GM12878 (cell line): ENCODE measurements at regions not wholly inside any gene's neighbourhood (a gene's known extent, or its start where the extent isn't known, plus 50 kb on each side); places are given as distances from the start of the nearest gene placed in this dataset.

Source experiments
- ATAC-seq: fragments of 200-7000 bp; cut with Tn5 transposase; 3 replicates; pipeline ENCODE4 v1.9.1; 2020; ENCODE audit warnings: mild to moderate bottlenecking, moderate library complexity
- BruUV-seq: library from RNA; stranded (reverse); fragments of 400-500 nt; replicated peaks from 2 replicates; lab custom pipeline; 2021; lab: Mats Ljungman, UMichigan
- CTCF ChIA-PET: fragments of 300-600 bp; sonication (Branson Sonifier 250); formaldehyde crosslinking; extraction: SDS; loops from one replicate; lab custom pipeline; 2021; ENCODE audit warnings: inconsistent platforms; lab: Yijun Ruan, JAX
- POLR2A ChIA-PET: fragments of 350-600 bp; formaldehyde crosslinking; extraction: SDS; loops from one replicate; lab custom pipeline; 2021; ENCODE audit warnings: inconsistent platforms; lab: Charles Lee
- RAD21 ChIA-PET: fragments of 300-600 bp; sonication (Branson Sonifier 250); formaldehyde crosslinking; loops from one replicate; lab custom pipeline; 2023; ENCODE audit warnings: antibody characterized with exemption; ENCODE audit not compliant: unreplicated experiment; lab: Charles Lee
- SMC1A ChIA-PET: fragments of 300-600 bp; sonication (Branson Sonifier 250); formaldehyde crosslinking; loops from one replicate; lab custom pipeline; 2023; ENCODE audit not compliant: unreplicated experiment, uncharacterized antibody; lab: Charles Lee
- DNase-seq: peaks from one replicate; pipeline ENCODE4 v3.0.0-alpha.2; 2011; ENCODE audit warnings: low read depth, low spot score
- FAIRE-seq: peaks from 3 replicates; lab custom pipeline; 2011; peaks lifted over from hg19 to GRCh38; lab: Jason Lieb, UNC
- H2AFZ ChIP-seq: 2 replicates; pipeline ENCODE4 v1.6.0; 2011; ENCODE audit warnings: low read depth, low read length, control low read depth; ENCODE audit not compliant: control insufficient read depth
- H3K27ac ChIP-seq: 2 replicates; pipeline ENCODE4 v1.5.1; 2011; ENCODE audit warnings: control low read depth; ENCODE audit not compliant: control insufficient read depth, insufficient read depth
- H3K27me3 ChIP-seq, 2 experiments: replicated peaks in 1 of 2; 2 replicates each; pipeline versions ENCODE4 v1.6.0 to v1.6.1; 2011; ENCODE audit warnings: low read length in 1 of 2; ENCODE audit not compliant: control insufficient read depth in 2 of 2, insufficient read depth in 2 of 2
- H3K36me3 ChIP-seq, 2 experiments: 2 replicates each; pipeline ENCODE4 v1.5.1; 2011; ENCODE audit warnings: low read length in 1 of 2; ENCODE audit not compliant: control insufficient read depth in 2 of 2, insufficient read depth in 2 of 2
- H3K4me1 ChIP-seq: 2 replicates; pipeline ENCODE4 v1.6.1; 2011; ENCODE audit warnings: mild to moderate bottlenecking, low read length, moderate library complexity, mixed read lengths; ENCODE audit not compliant: control insufficient read depth, insufficient read depth
- H3K4me2 ChIP-seq: 2 replicates; pipeline ENCODE4 v1.6.0; 2011; ENCODE audit warnings: control low read depth; ENCODE audit not compliant: control insufficient read depth, insufficient read depth
- H3K4me3 ChIP-seq: fragments of 200-600 bp; sonication (generic); 2 replicates; pipeline ENCODE4 v1.5.1; 2016
- H3K79me2 ChIP-seq: 2 replicates; pipeline ENCODE4 v1.6.0; 2011; ENCODE audit warnings: low read length; ENCODE audit not compliant: control insufficient read depth, insufficient read depth
- H3K9ac ChIP-seq: 2 replicates; pipeline ENCODE4 v1.8.0; 2011; ENCODE audit warnings: low read length, control low read depth, mixed read lengths; ENCODE audit not compliant: control insufficient read depth, insufficient read depth
- H3K9me3 ChIP-seq: replicated peaks from 3 replicates; pipeline ENCODE4 v1.5.1; 2011; ENCODE audit warnings: mild to moderate bottlenecking, low read length; ENCODE audit not compliant: control insufficient read depth, insufficient read depth
- H4K20me1 ChIP-seq: 2 replicates; pipeline ENCODE4 v1.6.0; 2011; ENCODE audit not compliant: control insufficient read depth, insufficient read depth
- ASH2L ChIP-seq: fragments of 300-600, 200-600 bp; sonication (generic); IDR thresholded peaks from 2 replicates; pipeline ENCODE4 v1.6.1; 2017; ENCODE audit warnings: low read depth, mild to moderate bottlenecking, borderline replicate concordance
- BACH1 ChIP-seq: fragments of 450-650 bp; IDR thresholded peaks from 2 replicates; pipeline ENCODE4 v1.6.1; 2017; ENCODE audit warnings: mild to moderate bottlenecking, borderline replicate concordance
- BCL11A ChIP-seq: IDR thresholded peaks from 2 replicates; pipeline ENCODE4 v1.6.1; 2011; ENCODE audit warnings: low read depth, low read length
- ETV6 ChIP-seq, 2 experiments: fragments of 450-650 bp in 1 of 2; IDR thresholded peaks in 1 of 2; conservative IDR thresholded peaks in 1 of 2; 2 replicates each; pipeline ENCODE4 v1.6.1; 2014; ENCODE audit warnings: antibody characterized with exemption in 1 of 2, borderline replicate concordance in 1 of 2, low read depth in 1 of 2, mild to moderate bottlenecking in 1 of 2, moderate library complexity in 1 of 2
- HDAC6 ChIP-seq: fragments of 200-600 bp; sonication (generic); IDR thresholded peaks from one replicate; pipeline ENCODE4 v1.8.0; 2017; ENCODE audit warnings: antibody characterized with exemption; ENCODE audit not compliant: unreplicated experiment
- KDM1A ChIP-seq: fragments of 200-600 bp; sonication (generic); IDR thresholded peaks from 2 replicates; pipeline ENCODE4 v1.6.1; 2016; ENCODE audit warnings: borderline replicate concordance
- NRF1 ChIP-seq: conservative IDR thresholded peaks from 2 replicates; pipeline ENCODE4 v1.6.1; 2011; ENCODE audit warnings: mild to moderate bottlenecking, low read depth, low read length, improper control_type of control experiment
- POLR2AphosphoS2 ChIP-seq: IDR thresholded peaks from 2 replicates; pipeline ENCODE4 v1.6.1; 2011; ENCODE audit warnings: low read depth, mild to moderate bottlenecking, low read length, improper control_type of control experiment, moderate library complexity
- POU2F2 ChIP-seq: IDR thresholded peaks from 3 replicates; pipeline ENCODE4 v1.6.1; 2011; ENCODE audit warnings: low read depth, mild to moderate bottlenecking, low read length, borderline replicate concordance
- SMAD1 ChIP-seq: fragments of 450-650 bp; IDR thresholded peaks from 2 replicates; pipeline ENCODE4 v1.6.1; 2018; ENCODE audit warnings: mild to moderate bottlenecking, low read depth; ENCODE audit not compliant: partially characterized antibody
- SMARCA5 ChIP-seq: fragments of 450-650 bp; IDR thresholded peaks from 2 replicates; pipeline ENCODE4 v1.6.1; 2017; ENCODE audit warnings: mild to moderate bottlenecking
- STAT3 ChIP-seq: IDR thresholded peaks from 2 replicates; pipeline ENCODE4 v1.6.1; 2011; ENCODE audit warnings: low read depth, low read length, improper control_type of control experiment
- TCF12 ChIP-seq: IDR thresholded peaks from 2 replicates; pipeline ENCODE4 v1.6.1; 2011; ENCODE audit warnings: low read depth, mild to moderate bottlenecking, low read length
- YBX1 ChIP-seq: fragments of 450-650 bp; IDR thresholded peaks from 2 replicates; pipeline ENCODE4 v1.6.1; 2016; ENCODE audit warnings: antibody characterized with exemption
- WGBS: methylation state at CpG from one replicate; pipeline ENCODE4 v1.1.6; 2016; ENCODE audit warnings: low lambda C conversion rate; ENCODE audit not compliant: insufficient replicate concordance, insufficient coverage; ENCODE audit errors: missing lambda C conversion rate; 5-methylcytosine and 5-hydroxymethylcytosine counted together
- in situ Hi-C: fragments of 300-500 bp; cut with MboI; formaldehyde crosslinking; loops from 9 replicates; pipeline ENCODE4 v1.14.3; 2018; ENCODE audit warnings: mixed read lengths
- intact Hi-C: fragments of 100-400 bp; cut with micrococcal nuclease; formaldehyde crosslinking; loops from one replicate; pipeline ENCODE4 v1.14.2; 2022; ENCODE audit not compliant: unreplicated experiment
- TF ChIP-seq, protein P1 (sequence below): fragments of 450-650 bp; IDR thresholded peaks from 2 replicates; pipeline ENCODE4 v1.6.1; 2018; ENCODE audit warnings: mild to moderate bottlenecking, low read depth, moderate library complexity; ENCODE audit not compliant: partially characterized antibody
- TF ChIP-seq, protein P2 (sequence below): fragments of 450-650 bp; IDR thresholded peaks from 2 replicates; pipeline ENCODE4 v1.6.1; 2017; ENCODE audit warnings: mild to moderate bottlenecking, moderate library complexity
- TF ChIP-seq, protein P3 (sequence below): IDR thresholded peaks from 2 replicates; pipeline ENCODE4 v1.6.1; 2012; ENCODE audit warnings: low read depth, low read length, improper control_type of control experiment

DNA sequence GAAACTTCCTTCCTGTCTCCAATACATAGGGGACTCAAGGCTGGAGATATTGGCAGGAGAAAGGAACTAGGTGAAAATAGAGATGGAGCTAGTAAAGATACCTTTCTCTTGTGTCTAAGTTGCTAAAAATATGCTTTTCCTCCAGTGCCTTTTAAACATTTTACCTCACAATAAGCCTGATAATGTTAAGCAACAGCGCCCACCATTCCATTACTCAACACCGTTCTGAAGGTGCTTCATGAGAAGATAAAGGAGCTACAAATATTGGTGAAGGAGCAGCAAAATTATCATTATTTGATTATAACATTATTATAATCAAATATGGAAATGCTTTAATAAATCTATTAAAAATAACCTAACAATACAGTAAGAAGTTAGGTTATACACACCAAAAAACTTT, 83.6 kb upstream of the BARX2 start (continued):
- TF ChIP-seq POLR2AphosphoS2: no peak

DNA sequence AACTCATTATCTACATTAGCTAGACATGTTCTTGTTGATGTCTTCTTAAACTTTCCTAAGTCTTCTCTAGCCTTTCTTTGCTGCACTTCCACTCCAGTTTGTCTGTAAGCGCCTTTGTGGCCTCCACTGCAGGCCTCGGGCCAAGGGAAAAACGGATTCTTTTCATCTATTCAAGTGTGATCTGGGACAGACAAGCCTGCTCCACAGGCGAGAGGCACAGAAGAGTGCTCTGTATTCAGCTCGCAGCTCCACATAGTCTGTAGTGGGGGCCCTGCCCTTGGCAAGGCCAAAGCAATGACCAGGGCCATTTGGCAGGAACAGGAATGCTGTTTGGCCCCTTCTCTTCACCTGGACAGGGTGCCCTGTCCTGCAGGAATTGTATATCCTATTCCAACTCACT, 84.1 kb upstream of the BARX2 start:
- CTCF ChIA-PET: no interaction called here
- ATAC-seq: no peak
- Histone ChIP-seq H4K20me1 (no peaks in the 10 kb centered on the region), H3K9me3 (no peaks in the 10 kb centered on the region), H3K36me3 (no peaks in the 10 kb centered on the region), H3K9ac (no peak overlapping the region), H3K27ac (no peak overlapping the region), H3K79me2 (no peaks in the 10 kb centered on the region), H2AFZ (no peak overlapping the region), H3K4me2 (no peak overlapping the region), H3K4me3 (no peak overlapping the region), H3K4me1 (no peaks in the 10 kb centered on the region), H3K27me3 (no peaks in the 10 kb centered on the region)
- WGBS: 2% methylated on average over 5 of the region's 5 CpGs
- RAD21 ChIA-PET: no interaction called here
- in situ Hi-C loops (no loop called here), intact Hi-C loops (no loop called here)
- no TSS peak for BruUV-seq
- SMC1A ChIA-PET: no interaction called here
- no peak for DNase-seq
- POLR2A ChIA-PET: no interaction called here
- FAIRE-seq: no peak
- TF ChIP-seq SMAD1 (no peak), POU2F2 (no peak), BACH1 (no peak), HDAC6 (no peak), BCL11A (no peak), SMARCA5 (no peak), TCF12 (no peak), YBX1 (no peak), KDM1A (no peak), ASH2L (no peak), ETV6 (conservative IDR thresholded peaks at IDR 0.05 in 1 of 2, IDR thresholded peaks at IDR 0.05 in 1 of 2; ENCODE audit: borderline replicate concordance in 1 of 2, low read depth in 1 of 2) (no peak), STAT3 (no peak), NRF1 (no peak)
- TF ChIP-seq, protein P1, sequence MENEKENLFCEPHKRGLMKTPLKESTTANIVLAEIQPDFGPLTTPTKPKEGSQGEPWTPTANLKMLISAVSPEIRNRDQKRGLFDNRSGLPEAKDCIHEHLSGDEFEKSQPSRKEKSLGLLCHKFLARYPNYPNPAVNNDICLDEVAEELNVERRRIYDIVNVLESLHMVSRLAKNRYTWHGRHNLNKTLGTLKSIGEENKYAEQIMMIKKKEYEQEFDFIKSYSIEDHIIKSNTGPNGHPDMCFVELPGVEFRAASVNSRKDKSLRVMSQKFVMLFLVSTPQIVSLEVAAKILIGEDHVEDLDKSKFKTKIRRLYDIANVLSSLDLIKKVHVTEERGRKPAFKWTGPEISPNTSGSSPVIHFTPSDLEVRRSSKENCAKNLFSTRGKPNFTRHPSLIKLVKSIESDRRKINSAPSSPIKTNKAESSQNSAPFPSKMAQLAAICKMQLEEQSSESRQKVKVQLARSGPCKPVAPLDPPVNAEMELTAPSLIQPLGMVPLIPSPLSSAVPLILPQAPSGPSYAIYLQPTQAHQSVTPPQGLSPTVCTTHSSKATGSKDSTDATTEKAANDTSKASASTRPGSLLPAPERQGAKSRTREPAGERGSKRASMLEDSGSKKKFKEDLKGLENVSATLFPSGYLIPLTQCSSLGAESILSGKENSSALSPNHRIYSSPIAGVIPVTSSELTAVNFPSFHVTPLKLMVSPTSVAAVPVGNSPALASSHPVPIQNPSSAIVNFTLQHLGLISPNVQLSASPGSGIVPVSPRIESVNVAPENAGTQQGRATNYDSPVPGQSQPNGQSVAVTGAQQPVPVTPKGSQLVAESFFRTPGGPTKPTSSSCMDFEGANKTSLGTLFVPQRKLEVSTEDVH: no peak
- TF ChIP-seq, protein P2, sequence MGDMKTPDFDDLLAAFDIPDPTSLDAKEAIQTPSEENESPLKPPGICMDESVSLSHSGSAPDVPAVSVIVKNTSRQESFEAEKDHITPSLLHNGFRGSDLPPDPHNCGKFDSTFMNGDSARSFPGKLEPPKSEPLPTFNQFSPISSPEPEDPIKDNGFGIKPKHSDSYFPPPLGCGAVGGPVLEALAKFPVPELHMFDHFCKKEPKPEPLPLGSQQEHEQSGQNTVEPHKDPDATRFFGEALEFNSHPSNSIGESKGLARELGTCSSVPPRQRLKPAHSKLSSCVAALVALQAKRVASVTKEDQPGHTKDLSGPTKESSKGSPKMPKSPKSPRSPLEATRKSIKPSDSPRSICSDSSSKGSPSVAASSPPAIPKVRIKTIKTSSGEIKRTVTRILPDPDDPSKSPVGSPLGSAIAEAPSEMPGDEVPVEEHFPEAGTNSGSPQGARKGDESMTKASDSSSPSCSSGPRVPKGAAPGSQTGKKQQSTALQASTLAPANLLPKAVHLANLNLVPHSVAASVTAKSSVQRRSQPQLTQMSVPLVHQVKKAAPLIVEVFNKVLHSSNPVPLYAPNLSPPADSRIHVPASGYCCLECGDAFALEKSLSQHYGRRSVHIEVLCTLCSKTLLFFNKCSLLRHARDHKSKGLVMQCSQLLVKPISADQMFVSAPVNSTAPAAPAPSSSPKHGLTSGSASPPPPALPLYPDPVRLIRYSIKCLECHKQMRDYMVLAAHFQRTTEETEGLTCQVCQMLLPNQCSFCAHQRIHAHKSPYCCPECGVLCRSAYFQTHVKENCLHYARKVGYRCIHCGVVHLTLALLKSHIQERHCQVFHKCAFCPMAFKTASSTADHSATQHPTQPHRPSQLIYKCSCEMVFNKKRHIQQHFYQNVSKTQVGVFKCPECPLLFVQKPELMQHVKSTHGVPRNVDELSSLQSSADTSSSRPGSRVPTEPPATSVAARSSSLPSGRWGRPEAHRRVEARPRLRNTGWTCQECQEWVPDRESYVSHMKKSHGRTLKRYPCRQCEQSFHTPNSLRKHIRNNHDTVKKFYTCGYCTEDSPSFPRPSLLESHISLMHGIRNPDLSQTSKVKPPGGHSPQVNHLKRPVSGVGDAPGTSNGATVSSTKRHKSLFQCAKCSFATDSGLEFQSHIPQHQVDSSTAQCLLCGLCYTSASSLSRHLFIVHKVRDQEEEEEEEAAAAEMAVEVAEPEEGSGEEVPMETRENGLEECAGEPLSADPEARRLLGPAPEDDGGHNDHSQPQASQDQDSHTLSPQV: no peak
- TF ChIP-seq, protein P3, sequence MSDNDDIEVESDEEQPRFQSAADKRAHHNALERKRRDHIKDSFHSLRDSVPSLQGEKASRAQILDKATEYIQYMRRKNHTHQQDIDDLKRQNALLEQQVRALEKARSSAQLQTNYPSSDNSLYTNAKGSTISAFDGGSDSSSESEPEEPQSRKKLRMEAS: no peak
